ENCODE measurements at regions not wholly inside any gene's neighbourhood (a gene's known extent, or its start where the extent isn't known, plus 50 kb on each side); places are given as distances from the start of the nearest gene placed in this dataset.
A peak's percentile ranks its signal among the peaks of the same experiment; 100 is the strongest.
"Not testable (repeated sequence)": the region's sequence is repeated elsewhere in the genome, so short reads cannot be mapped to it uniquely, and the experiment has no call there.

DNA sequence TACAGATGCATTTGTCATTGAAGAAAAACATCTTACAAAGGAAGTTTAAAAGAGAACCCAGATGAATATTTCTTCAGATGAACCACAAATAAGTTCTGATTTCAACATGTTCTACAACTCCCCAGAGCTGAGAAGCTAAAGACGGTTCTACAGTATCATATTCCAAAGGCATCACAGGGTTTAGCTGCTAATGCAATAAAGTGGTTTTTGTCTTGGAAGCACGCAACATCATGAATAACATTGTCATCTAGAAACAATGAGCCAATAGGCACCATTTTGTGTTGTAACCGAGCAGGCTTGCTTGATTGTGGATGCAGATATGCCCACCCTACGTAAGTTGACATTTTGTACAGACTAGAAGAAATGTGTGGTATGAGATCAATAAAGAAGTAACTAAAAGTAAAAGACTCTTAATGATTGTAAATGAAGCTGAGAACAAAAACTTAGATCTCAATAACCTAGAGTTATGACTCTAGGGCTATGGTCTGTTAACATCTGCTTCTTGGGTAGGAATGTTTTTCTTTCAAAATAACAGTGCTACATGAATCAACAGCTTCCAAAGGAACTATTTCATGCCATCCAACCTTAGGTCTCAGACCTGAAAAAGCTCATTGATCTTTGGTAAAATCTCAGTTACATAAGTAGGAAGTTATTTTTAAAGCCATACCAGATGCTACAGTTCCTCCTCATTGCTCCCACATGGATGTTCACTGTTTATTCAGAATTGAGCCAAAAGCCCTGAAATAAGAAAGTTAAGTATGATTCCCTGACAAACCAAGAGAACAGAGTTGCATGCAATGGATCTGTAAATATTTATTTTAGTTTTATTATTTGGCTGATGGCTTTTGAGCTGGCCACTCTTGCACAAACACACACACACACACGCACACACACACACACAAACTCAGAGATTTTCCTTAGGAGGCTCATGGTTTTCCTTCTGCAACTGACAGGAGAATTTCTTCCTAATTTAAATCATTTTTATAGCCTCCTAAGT is 118.7 kb upstream of the SLCO6A1 start:
- peak; percentile 23 for DNase-seq (ENCODE audit: low read depth)

GRCh38 chr5:102622262-102622661 is 123.5 kb upstream of the SLCO6A1 start:
- DNase-seq (ENCODE audit: low read depth) = no peak

- no peak for DNase-seq (ENCODE audit: low read depth)
Measured at GRCh38 chr5:102623329-102624065, 124.7 kb upstream of the SLCO6A1 start.

DNA sequence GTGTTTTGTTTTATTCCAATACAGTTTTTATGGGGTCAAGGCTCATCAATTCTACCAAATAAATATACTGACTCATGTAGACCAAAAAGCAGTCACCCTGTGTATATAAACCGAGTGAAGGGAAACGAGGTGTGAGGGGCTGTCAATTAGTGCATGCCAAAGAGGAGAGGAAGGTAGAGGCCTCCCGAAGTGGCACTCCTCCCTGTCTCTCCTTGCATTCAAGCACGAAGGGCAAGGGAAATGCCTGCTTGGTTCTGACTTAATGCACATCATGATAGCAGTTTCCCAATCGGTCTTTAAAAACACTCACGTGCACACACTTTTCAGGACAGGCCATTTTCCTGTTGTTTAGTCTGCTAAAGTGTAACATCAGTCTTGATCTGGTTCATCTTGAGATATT is 125.6 kb upstream of the SLCO6A1 start:
- DNase-seq (ENCODE audit: low read depth) = no peak

- no peak for DNase-seq (ENCODE audit: low read depth)
Measured at GRCh38 chr5:102625468-102625867, 126.7 kb upstream of the SLCO6A1 start.

DNA sequence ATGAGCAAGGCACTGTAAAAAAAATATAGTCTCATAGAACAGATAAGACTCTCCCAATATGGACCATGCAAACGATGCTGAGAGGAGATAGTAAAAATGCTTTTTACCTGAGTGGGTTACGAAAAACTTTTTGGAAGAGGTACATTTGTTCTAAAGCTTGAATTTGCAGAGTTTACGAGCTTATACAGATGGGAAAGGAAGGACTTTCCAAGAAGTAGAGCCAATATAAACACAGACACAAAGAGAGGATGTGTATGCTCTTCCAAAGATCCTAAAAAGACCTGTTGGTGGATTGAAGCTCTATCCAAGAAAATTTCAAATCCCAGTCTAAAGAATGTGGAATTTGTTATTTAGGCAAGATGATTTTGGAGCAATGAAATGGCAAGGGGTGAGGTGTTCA is 127.1 kb upstream of the SLCO6A1 start:
- no peak for DNase-seq (ENCODE audit: low read depth)

- DNase-seq (ENCODE audit: low read depth) = peak; percentile 6
Measured at GRCh38 chr5:102627315-102627714, 127.8 kb upstream of the PAM start.

- DNase-seq (ENCODE audit: low read depth) = peak; percentile 69
Measured at GRCh38 chr5:102628441-102629175, 126.5 kb upstream of the PAM start.

DNA sequence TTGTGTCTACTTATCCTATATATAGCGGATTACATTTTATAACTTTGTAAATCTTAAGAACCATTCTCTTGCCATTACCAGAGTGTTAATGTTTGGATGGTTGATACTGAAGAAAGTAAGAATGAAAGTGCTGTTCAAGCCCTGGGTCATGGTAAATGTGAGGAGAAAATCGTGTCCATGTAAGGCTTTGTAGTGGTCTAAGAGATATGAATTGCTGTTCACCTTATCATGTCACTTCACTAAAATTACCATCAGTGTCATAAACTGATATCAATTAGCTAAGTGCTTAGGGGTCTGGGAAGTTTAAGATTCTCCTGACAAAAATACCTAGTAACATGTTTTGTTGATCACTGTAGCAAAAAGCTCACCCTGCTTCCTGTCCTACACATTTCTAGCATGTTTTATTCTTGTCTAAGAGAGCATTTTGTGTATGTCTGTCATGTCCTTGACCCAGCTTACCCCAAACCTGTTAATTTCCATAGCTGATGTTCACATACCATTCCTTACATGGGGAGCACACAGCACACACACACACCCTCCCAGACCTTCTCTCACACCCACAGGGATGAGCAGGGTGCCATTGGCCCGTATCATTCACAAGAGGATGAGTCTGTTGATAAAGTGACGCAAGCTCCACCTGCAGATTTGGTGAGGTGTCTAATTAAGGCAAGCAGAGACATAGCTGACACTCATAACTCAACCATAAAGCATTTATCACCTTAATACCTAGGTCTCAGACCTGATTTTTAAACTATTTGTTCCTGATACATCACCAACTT is 125.1 kb upstream of the PAM start:
- no peak for DNase-seq (ENCODE audit: low read depth)

- DNase-seq (ENCODE audit: low read depth) = not testable (repeated sequence)
Measured at GRCh38 chr5:102635399-102635798, 119.7 kb upstream of the PAM start.

- DNase-seq (ENCODE audit: low read depth) = peak; percentile 7
Measured at GRCh38 chr5:102638316-102638715, 116.8 kb upstream of the PAM start.

DNA sequence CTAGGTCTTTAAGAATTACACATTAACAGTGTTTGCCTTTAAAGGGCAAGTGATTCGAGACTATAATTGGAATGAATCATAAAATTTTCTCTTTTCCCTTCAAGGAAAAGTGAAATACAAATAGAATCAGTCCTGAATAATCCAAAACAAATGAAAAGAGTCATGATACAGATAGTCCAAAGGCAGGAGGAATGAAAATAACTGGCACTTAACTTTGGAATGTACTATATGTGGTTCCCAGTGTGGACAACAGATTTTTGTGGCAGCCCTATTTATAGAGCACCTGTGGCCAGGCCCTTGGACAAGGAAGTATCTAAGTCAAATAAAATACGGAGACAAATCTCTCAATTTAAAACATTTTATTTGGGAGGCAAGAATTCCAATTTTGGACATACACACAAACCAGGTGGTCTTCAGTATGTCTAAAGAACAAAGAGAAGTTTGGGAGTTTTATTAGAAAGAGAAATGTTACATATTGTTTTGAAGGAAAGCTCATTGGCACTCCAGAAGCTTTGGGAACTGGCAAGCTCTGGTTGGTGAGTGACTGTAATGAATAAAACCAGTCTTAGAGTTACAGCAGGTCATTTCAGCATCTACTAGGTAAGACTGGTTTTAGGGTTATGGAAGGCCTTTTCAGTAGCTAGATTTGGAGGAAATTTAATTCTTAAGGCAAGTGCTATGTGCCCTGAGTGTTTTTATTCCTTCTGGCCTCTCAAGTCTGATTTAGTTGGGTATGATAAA is 116.0 kb upstream of the PAM start:
- DNase-seq (ENCODE audit: low read depth) = peak; percentile 72

DNA sequence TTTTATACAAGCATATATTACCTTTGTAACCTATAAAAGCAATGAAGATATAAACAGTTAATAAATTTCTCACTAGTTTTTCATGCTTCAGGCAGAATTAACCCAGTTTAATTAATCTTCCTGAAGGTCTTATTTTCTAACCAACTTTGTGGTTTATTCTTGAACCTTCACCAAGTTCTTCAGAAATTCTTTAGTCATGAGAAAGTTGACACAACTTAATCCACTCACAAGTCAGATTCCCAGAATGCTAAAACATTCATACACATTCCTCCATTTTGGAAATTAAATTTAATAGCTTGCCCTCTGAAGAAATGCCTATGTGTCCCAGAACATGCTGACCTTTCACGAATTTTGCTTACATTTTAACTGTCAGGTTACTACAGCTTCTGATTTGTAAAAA is 105.4 kb upstream of the PAM start:
- DNase-seq (ENCODE audit: low read depth) = peak; percentile 15

GRCh38 chr5:102651466-102651865 is 103.6 kb upstream of the PAM start:
- DNase-seq (ENCODE audit: low read depth) = no peak

DNA sequence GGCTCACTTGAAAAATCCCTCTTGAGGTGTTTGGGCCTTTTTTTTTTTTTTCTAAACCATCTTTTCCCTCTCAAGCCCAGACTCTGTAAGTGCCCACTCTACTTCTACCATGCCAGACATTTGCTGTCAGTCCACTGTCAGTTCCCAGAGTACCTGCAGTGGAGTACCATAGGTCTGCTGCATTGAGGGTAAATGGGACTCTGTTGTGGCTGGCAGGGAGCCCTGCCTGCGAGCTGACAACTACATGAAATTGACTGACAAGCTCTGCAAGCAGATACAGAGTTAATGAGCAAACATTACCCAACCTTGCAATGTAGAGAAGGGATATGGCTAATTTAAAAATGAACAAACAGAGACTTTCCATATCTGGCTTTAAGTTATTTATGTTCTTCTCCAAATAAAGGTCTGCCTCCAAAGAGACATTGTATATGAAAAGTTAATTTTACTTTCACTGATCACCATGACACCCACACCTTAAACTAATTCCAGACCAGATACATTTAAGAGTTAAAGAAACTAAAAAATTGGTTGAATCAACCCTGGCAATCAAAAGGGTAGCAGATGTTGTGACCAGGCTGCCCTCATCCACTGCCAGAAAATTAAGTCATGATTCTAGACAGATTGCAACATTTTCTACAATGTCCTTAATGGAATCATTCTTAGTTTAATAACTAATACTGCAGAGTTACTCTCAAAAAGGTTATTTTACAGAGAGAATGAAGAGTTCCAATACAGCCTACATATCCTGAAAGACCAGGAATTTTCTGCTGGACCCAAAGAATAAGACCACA is 100.4 kb upstream of the PAM start:
- DNase-seq (ENCODE audit: low read depth) = peak; percentile 11

DNA sequence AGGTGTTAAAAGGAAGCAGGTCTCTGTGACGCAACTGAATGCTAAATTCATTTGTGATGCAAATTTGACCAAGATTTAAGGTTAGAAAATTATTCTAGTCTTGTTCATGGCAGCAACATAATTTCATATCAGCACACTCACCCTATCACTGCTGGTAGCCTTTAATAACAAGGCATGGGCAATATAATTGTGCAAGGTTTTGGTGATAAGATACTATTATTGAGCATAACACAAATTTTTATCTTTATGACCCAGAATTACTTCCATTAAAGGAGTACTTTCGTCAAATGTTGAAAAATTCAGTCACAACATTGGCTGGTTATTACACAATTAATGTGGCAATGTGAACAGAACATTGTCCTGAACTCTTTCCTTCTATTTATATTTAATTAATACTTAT is 96.0 kb upstream of the PAM start:
- DNase-seq (ENCODE audit: low read depth) = no peak

- no peak for DNase-seq (ENCODE audit: low read depth)
Measured at GRCh38 chr5:102660111-102660510, 95.0 kb upstream of the PAM start.

DNA sequence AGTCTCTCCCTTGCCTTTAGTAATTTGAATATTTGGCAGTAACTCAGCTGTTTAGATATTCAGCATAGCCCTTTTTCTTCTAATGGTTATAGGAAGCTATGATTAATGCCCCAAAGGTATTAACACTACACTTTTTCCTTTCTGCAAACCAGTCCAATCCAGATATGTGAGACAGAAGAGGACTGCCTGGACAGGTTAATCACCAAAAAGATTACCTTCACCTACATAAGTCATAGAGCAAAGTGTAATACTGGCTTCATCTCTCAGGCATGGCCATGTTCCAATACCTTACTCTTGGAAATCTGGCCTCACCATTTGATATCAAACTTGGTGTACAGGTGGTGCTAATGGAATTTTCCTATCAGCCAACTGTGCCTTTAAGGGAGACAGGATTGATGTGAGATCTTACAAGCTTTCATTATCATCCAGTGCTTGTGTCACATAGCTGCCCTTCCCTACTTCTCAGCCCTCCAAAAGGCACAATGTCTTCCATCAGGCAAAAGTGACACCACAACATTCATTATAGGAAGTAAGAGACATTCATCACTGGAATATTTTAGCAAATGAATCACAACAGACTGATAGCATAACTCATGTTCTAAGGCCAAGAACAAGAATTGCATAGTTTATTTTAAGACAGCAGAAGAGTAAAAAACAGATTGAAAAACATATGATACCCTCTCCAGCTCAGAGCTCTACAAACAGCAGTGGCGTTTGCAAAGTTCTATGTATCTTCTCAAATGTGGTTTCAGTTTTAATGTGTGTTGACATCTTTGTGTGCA is 91.2 kb upstream of the PAM start:
- peak; percentile 16 for DNase-seq (ENCODE audit: low read depth)
